ENCODE measurements at regions not wholly inside any gene's neighbourhood (a gene's known extent, or its start where the extent isn't known, plus 50 kb on each side); places are given as distances from the start of the nearest gene placed in this dataset.

- TF ChIP-seq GATA2 (IDR thresholded peaks at IDR 0.05; ENCODE audit: low read depth, low read length) (no peak), GATA3 (IDR thresholded peaks at IDR 0.05; ENCODE audit: low read depth, low read length) (no peak)
Measured at GRCh38 chr2:161008311-161008710, 151.9 kb upstream of the TANK start.
